Rectal smooth muscle tissue (tissue), 1 donor: ENCODE measurements at regions not wholly inside any gene's neighbourhood (a gene's known extent, or its start where the extent isn't known, plus 50 kb on each side); places are given as distances from the start of the nearest gene placed in this dataset.

ENCODE experiments used
- H3K27ac ChIP-seq: one replicate; pipeline ENCODE4 v1.7.0; 2013; ENCODE audit warnings: low read depth, low read length, inconsistent platforms
- H3K27me3 ChIP-seq: one replicate; pipeline ENCODE4 v1.7.0; 2013; ENCODE audit warnings: low read length; ENCODE audit not compliant: control insufficient read depth, insufficient read depth
- H3K36me3 ChIP-seq: one replicate; pipeline ENCODE4 v1.7.0; 2013; ENCODE audit warnings: low read length; ENCODE audit not compliant: control insufficient read depth, insufficient read depth
- H3K4me1 ChIP-seq: one replicate; pipeline ENCODE4 v1.7.0; 2013; ENCODE audit warnings: low read length; ENCODE audit not compliant: control insufficient read depth, insufficient read depth
- H3K4me3 ChIP-seq: one replicate; pipeline ENCODE4 v1.7.0; 2013; ENCODE audit warnings: low read length
- H3K9ac ChIP-seq: one replicate; pipeline ENCODE4 v1.7.0; 2013; ENCODE audit warnings: low read length

- H3K9ac ChIP-seq, result no peak overlapping the region
- peaks cover 7% of the 10 kb centered on the region for H3K4me1 ChIP-seq
- H3K27me3 ChIP-seq, result no peaks in the 10 kb centered on the region
- no peaks in the 10 kb centered on the region for H3K36me3 ChIP-seq
- no peak overlapping the region for H3K4me3 ChIP-seq
- no peak overlapping the region for H3K27ac ChIP-seq
Measured at GRCh38 chr1:229065613-229066012, 205.3 kb upstream of the RAB4A start.

GRCh38 chr1:229066591-229066990, 204.3 kb upstream of the RAB4A start:
- Histone ChIP-seq H3K27ac (no peak overlapping the region), H3K27me3 (no peaks in the 10 kb centered on the region), H3K4me3 (no peak overlapping the region), H3K4me1 (peaks cover 11% of the 10 kb centered on the region), H3K9ac (no peak overlapping the region), H3K36me3 (no peaks in the 10 kb centered on the region)

GRCh38 chr1:229067546-229067945, 203.4 kb upstream of the RAB4A start:
- Histone ChIP-seq H3K36me3 (no peaks in the 10 kb centered on the region), H3K4me3 (no peak overlapping the region), H3K27ac (no peak overlapping the region), H3K4me1 (peaks cover 11% of the 10 kb centered on the region), H3K9ac (no peak overlapping the region), H3K27me3 (no peaks in the 10 kb centered on the region)

- no peaks in the 10 kb centered on the region for H3K27me3 ChIP-seq
- no peak overlapping the region for H3K9ac ChIP-seq
- H3K4me3 ChIP-seq, result no peak overlapping the region
- H3K36me3 ChIP-seq, result no peaks in the 10 kb centered on the region
- no peak overlapping the region for H3K27ac ChIP-seq
- peaks cover 11% of the 10 kb centered on the region for H3K4me1 ChIP-seq
Measured at GRCh38 chr1:229068270-229068987, 202.5 kb upstream of the RAB4A start.

- Histone ChIP-seq H3K4me1 (peaks cover 11% of the 10 kb centered on the region), H3K4me3 (no peak overlapping the region), H3K27me3 (no peaks in the 10 kb centered on the region), H3K36me3 (no peaks in the 10 kb centered on the region), H3K27ac (peak overlapping the region; percentile 76), H3K9ac (no peak overlapping the region)
Measured at GRCh38 chr1:229069176-229069575, 201.7 kb upstream of the RAB4A start.

GRCh38 chr1:229070168-229070567, 200.7 kb upstream of the RAB4A start:
- Histone ChIP-seq H3K4me1 (peaks cover 11% of the 10 kb centered on the region), H3K27me3 (no peaks in the 10 kb centered on the region), H3K27ac (peak overlapping the region; percentile 76), H3K36me3 (no peaks in the 10 kb centered on the region), H3K9ac (no peak overlapping the region), H3K4me3 (no peak overlapping the region)

GRCh38 chr1:229073251-229073650, 197.7 kb upstream of the RAB4A start:
- Histone ChIP-seq H3K27ac (no peak overlapping the region), H3K4me1 (peaks cover 11% of the 10 kb centered on the region)

GRCh38 chr1:229075217-229075616, 195.7 kb upstream of the RAB4A start:
- Histone ChIP-seq H3K9ac (no peak overlapping the region), H3K4me1 (peaks cover 5% of the 10 kb centered on the region), H3K36me3 (no peaks in the 10 kb centered on the region), H3K4me3 (no peak overlapping the region), H3K27me3 (no peaks in the 10 kb centered on the region), H3K27ac (no peak overlapping the region)

More at GRCh38 chr1:229073251-229073650, 197.7 kb upstream of the RAB4A start:
- Histone ChIP-seq H3K9ac (no peak overlapping the region), H3K4me3 (no peak overlapping the region), H3K36me3 (no peaks in the 10 kb centered on the region), H3K27me3 (no peaks in the 10 kb centered on the region)

GRCh38 chr1:229075716-229076115, 195.2 kb upstream of the RAB4A start:
- H3K27ac ChIP-seq, result no peak overlapping the region
- H3K4me1 ChIP-seq, result peaks cover 3% of the 10 kb centered on the region
- no peaks in the 10 kb centered on the region for H3K27me3 ChIP-seq
- no peaks in the 10 kb centered on the region for H3K36me3 ChIP-seq
- H3K9ac ChIP-seq, result no peak overlapping the region
- no peak overlapping the region for H3K4me3 ChIP-seq

- no peaks in the 10 kb centered on the region for H3K4me1 ChIP-seq
- no peak overlapping the region for H3K4me3 ChIP-seq
- no peak overlapping the region for H3K9ac ChIP-seq
- H3K36me3 ChIP-seq, result no peaks in the 10 kb centered on the region
- no peaks in the 10 kb centered on the region for H3K27me3 ChIP-seq
- H3K27ac ChIP-seq, result no peak overlapping the region
Measured at GRCh38 chr1:229076195-229076594, 194.7 kb upstream of the RAB4A start.

- no peaks in the 10 kb centered on the region for H3K27me3 ChIP-seq
- H3K4me3 ChIP-seq, result no peak overlapping the region
- H3K9ac ChIP-seq, result no peak overlapping the region
- no peaks in the 10 kb centered on the region for H3K4me1 ChIP-seq
- H3K36me3 ChIP-seq, result no peaks in the 10 kb centered on the region
- H3K27ac ChIP-seq, result no peak overlapping the region
Measured at GRCh38 chr1:229079016-229079595, 191.8 kb upstream of the RAB4A start.

GRCh38 chr1:229080361-229080760, 190.6 kb upstream of the RAB4A start:
- Histone ChIP-seq H3K4me1 (no peaks in the 10 kb centered on the region), H3K9ac (no peak overlapping the region), H3K27ac (no peak overlapping the region), H3K27me3 (no peaks in the 10 kb centered on the region), H3K4me3 (no peak overlapping the region), H3K36me3 (no peaks in the 10 kb centered on the region)

- Histone ChIP-seq H3K4me3 (no peak overlapping the region), H3K4me1 (no peaks in the 10 kb centered on the region), H3K27me3 (no peaks in the 10 kb centered on the region), H3K36me3 (no peaks in the 10 kb centered on the region), H3K9ac (no peak overlapping the region), H3K27ac (no peak overlapping the region)
Measured at GRCh38 chr1:229085291-229085690, 185.6 kb upstream of the RAB4A start.
